H1 (cell line): ENCODE measurements at regions not wholly inside any gene's neighbourhood (a gene's known extent, or its start where the extent isn't known, plus 50 kb on each side); places are given as distances from the start of the nearest gene placed in this dataset.

Source experiments
- JUN ChIP-seq: IDR thresholded peaks from 2 replicates; pipeline ENCODE4 v1.6.1; 2011; ENCODE audit warnings: low read depth, mild to moderate bottlenecking, improper control_type of control experiment, low read length

DNA sequence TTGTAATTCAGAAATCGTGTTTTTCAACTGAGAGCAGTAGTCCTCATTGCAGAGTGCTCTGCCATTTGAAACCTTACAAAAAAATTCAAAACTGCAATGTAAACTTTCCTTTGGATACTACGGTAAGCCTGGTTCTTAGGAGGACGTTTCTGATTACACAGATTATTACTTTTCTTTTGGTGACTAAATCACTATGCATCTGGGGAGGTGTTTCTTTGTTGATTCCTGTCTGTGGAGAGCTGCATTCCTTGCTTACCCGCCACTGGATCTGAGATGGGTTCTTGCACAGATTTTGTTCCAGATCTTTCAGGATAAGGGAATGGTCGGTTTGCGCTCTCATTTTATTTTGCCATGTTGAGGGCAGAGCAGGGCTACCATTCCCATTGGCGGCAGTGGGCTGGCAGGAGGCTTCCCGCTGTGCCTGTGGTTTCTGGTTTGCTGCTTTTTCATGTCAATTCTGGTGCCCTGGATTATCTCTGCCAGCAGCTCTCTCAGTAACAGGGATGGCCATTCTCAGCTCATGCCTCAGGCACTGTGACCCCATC, 485.1 kb downstream of the GLRX3 start (continued):
- no peak for TF ChIP-seq JUN
